ENCODE measurements at regions not wholly inside any gene's neighbourhood (a gene's known extent, or its start where the extent isn't known, plus 50 kb on each side); places are given as distances from the start of the nearest gene placed in this dataset.

DNA sequence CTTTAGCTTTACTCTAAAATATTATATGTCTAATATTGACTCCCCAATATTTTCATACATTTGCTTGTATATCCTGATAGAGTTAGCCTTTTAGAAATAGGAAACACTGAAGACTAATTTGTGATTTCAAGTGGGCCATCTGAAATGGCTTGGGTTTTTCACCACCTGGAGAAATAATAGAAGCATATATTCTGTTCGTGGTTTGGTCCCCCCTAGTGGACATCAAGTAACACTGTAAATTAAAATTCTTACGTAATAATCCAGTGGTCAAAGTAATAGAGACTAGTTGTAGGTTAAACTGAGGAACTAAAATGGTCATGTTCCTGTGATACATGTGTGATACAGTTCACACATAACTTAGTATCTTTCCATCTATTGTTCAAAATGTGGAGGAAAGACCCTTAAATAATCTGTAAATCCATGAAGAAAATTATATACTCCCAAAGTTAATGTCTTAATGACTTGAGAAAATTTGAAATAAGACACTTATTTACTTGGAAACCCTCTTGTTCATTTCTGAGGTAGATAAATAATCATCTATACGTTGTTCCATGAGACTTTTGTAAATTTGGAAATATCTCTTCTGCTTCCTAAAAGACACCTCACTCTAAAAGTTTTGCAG lies 79.8 kb upstream of the SMARCAD1 start:
- DNase-seq (no peak), ATAC-seq (no peak)
- Histone ChIP-seq H3K27ac (ENCODE audit: low read length) (no peak overlapping the region), H3K9me3 (ENCODE audit: control insufficient read depth, insufficient read depth, low read length) (no peaks in the 10 kb centered on the region), H3K27me3 (ENCODE audit: control insufficient read depth, insufficient read depth, low read length) (peaks cover 2% of the 10 kb centered on the region), H3K4me1 (ENCODE audit: control insufficient read depth, insufficient read depth, low read length) (no peaks in the 10 kb centered on the region), H3K4me3 (ENCODE audit: low read length) (no peak overlapping the region), H3K36me3 (ENCODE audit: control insufficient read depth, insufficient read depth, low read length) (no peaks in the 10 kb centered on the region)
- Mint-ChIP-seq H3K27me3 (ENCODE audit: low read depth in 2 of 2) (peaks cover 0 to 3% of the 10 kb centered on the region in 2 donors), H3K36me3 (no peaks in the 10 kb centered on the region), H3K27ac (no peak overlapping the region), H3K4me3 (no peak overlapping the region), H3K4me1 (no peaks in the 10 kb centered on the region), H3K9me3 (no peaks in the 10 kb centered on the region)
- intact Hi-C loops (cut with micrococcal nuclease): no loop called here
- WGBS (ENCODE audit: insufficient coverage): 0% methylated on average over 1 of the region's 3 CpGs
- TF ChIP-seq, protein P1, sequence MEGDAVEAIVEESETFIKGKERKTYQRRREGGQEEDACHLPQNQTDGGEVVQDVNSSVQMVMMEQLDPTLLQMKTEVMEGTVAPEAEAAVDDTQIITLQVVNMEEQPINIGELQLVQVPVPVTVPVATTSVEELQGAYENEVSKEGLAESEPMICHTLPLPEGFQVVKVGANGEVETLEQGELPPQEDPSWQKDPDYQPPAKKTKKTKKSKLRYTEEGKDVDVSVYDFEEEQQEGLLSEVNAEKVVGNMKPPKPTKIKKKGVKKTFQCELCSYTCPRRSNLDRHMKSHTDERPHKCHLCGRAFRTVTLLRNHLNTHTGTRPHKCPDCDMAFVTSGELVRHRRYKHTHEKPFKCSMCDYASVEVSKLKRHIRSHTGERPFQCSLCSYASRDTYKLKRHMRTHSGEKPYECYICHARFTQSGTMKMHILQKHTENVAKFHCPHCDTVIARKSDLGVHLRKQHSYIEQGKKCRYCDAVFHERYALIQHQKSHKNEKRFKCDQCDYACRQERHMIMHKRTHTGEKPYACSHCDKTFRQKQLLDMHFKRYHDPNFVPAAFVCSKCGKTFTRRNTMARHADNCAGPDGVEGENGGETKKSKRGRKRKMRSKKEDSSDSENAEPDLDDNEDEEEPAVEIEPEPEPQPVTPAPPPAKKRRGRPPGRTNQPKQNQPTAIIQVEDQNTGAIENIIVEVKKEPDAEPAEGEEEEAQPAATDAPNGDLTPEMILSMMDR (IDR thresholded peaks at IDR 0.05): peak; percentile 20

DNA sequence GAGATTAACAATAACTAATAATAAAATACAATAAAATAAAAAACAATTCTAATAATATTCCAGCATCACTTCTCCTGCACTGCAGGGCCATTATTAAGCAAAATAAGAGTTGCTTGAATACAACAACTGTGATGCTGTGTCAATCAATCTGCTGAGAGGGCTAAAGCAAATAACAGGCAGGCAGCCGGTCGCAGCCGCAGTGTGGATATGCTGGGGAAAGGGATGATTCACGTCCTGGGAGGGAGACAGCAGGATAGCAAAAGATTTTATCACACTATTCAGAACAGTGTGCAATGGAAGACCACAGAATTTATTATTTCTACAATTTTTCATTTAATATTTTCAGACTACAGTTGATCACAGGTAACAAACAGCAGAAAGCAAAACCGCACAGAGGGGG lies 76.5 kb upstream of the SMARCAD1 start:
- Histone ChIP-seq H3K4me3 (ENCODE audit: low read length) (no peak overlapping the region), H3K4me1 (ENCODE audit: control insufficient read depth, insufficient read depth, low read length) (no peaks in the 10 kb centered on the region), H3K27ac (ENCODE audit: low read length) (no peak overlapping the region), H3K36me3 (ENCODE audit: control insufficient read depth, insufficient read depth, low read length) (no peaks in the 10 kb centered on the region), H3K27me3 (ENCODE audit: control insufficient read depth, insufficient read depth, low read length) (no peaks in the 10 kb centered on the region), H3K9me3 (ENCODE audit: control insufficient read depth, insufficient read depth, low read length) (no peaks in the 10 kb centered on the region)
- ATAC-seq: no peak
- no peaks in the 10 kb centered on the region for H3K4me1 Mint-ChIP-seq
- peaks cover 0 to 3% of the 10 kb centered on the region in 2 donors for H3K27me3 Mint-ChIP-seq (ENCODE audit: low read depth in 2 of 2)
- TF ChIP-seq, protein P1 (IDR thresholded peaks at IDR 0.05): no peak
- H3K27ac Mint-ChIP-seq: no peak overlapping the region
- DNase-seq: no peak
- H3K36me3 Mint-ChIP-seq: no peaks in the 10 kb centered on the region
- no peak overlapping the region for H3K4me3 Mint-ChIP-seq
- 94% methylated on average over 5 of the region's 5 CpGs for WGBS (ENCODE audit: insufficient coverage)
- H3K9me3 Mint-ChIP-seq: no peaks in the 10 kb centered on the region
- intact Hi-C loops (cut with micrococcal nuclease): no loop called here

DNA sequence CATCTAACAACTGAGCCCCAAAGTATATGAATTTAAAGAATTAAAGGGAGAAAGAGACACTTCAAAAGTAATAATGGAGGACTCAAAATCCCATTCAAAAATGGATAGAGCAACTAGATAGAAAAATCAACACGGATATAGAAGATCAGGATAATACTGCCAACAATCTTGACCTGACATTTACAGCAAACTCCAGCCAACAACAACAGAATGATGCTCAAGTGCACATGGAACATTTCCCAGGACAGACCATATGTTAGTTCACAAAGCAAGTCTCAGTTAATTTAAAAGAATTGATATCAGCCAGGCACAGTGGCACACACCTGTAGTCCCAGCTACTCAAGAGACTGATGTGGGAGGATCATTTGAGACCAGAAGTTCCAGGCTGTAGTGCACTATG lies 72.0 kb upstream of the SMARCAD1 start:
- no peak overlapping the region for H3K4me3 ChIP-seq (ENCODE audit: low read length)
- H3K4me3 Mint-ChIP-seq: no peak overlapping the region
- H3K27ac Mint-ChIP-seq: no peak overlapping the region
- no peaks in the 10 kb centered on the region for H3K27me3 ChIP-seq (ENCODE audit: control insufficient read depth, insufficient read depth, low read length)
- H3K36me3 Mint-ChIP-seq: no peaks in the 10 kb centered on the region
- no peak for ATAC-seq
- no peaks in the 10 kb centered on the region for H3K9me3 ChIP-seq (ENCODE audit: control insufficient read depth, insufficient read depth, low read length)
- H3K36me3 ChIP-seq (ENCODE audit: control insufficient read depth, insufficient read depth, low read length): no peaks in the 10 kb centered on the region
- WGBS (ENCODE audit: insufficient coverage): 88% methylated on average over 1 of the region's 1 CpG
- H3K4me1 Mint-ChIP-seq: no peaks in the 10 kb centered on the region
- no peak overlapping the region for H3K27ac ChIP-seq (ENCODE audit: low read length)
- intact Hi-C loops (cut with micrococcal nuclease): no loop called here
- peaks cover 0 to 2% of the 10 kb centered on the region in 2 donors for H3K27me3 Mint-ChIP-seq (ENCODE audit: low read depth in 2 of 2)
- TF ChIP-seq, protein P1 (IDR thresholded peaks at IDR 0.05): no peak
- DNase-seq: no peak
- H3K4me1 ChIP-seq (ENCODE audit: control insufficient read depth, insufficient read depth, low read length): no peaks in the 10 kb centered on the region
- H3K9me3 Mint-ChIP-seq: peaks cover 0 to 2% of the 10 kb centered on the region in 2 donors

Measured in natural killer cell (primary cell).